ENCODE measurements at regions not wholly inside any gene's neighbourhood (a gene's known extent, or its start where the extent isn't known, plus 50 kb on each side); places are given as distances from the start of the nearest gene placed in this dataset.

GRCh38 chr1:30143517-30143916 is 579.9 kb downstream of the MATN1 start:
- no peaks in the 10 kb centered on the region for H3K9me2 ChIP-seq (ENCODE audit: insufficient read depth)
- no peak overlapping the region for H3K9ac ChIP-seq (ENCODE audit: low read length)
- ATAC-seq (no peak), DNase-seq (ENCODE audit: low read depth, low spot score) (no peak)
- no peak for TF ChIP-seq CTCF (IDR thresholded peaks at IDR 0.05 in 2 of 3, conservative IDR thresholded peaks at IDR 0.05 in 1 of 3; ENCODE audit: borderline replicate concordance in 1 of 3, insufficient read depth in 1 of 3, low read depth in 2 of 3, low read length in 2 of 3)
- TF ChIP-seq POLR2AphosphoS5 (IDR thresholded peaks at IDR 0.05; ENCODE audit: low read depth, low read length), result no peak
- TF ChIP-seq RAD21 (IDR thresholded peaks at IDR 0.05; ENCODE audit: low read depth), result no peak
- no peak for TF ChIP-seq ATF3 (IDR thresholded peaks at IDR 0.05)
- no peak for TF ChIP-seq POLR2A (IDR thresholded peaks at IDR 0.05; ENCODE audit: borderline replicate concordance, extremely low read depth, insufficient read depth, insufficient read length)
- TF ChIP-seq EZH2phosphoT487 (IDR thresholded peaks at IDR 0.05; ENCODE audit: borderline replicate concordance), result no peak
- no peak for TF ChIP-seq FOSL1 (IDR thresholded peaks at IDR 0.05; ENCODE audit: low read depth)
- TF ChIP-seq CBX3 (IDR thresholded peaks at IDR 0.05; ENCODE audit: low read depth), result no peak
- no peak for TF ChIP-seq YY1 (IDR thresholded peaks at IDR 0.05; ENCODE audit: extremely low read depth, insufficient replicate concordance, low read depth, low read length)
- no peak for TF ChIP-seq ZNF274 (IDR thresholded peaks at IDR 0.05; ENCODE audit: low read depth, low read length)
- no peak for TF ChIP-seq CEBPB (IDR thresholded peaks at IDR 0.05; ENCODE audit: low read depth)
- no peak for TF ChIP-seq SRF (IDR thresholded peaks at IDR 0.05; ENCODE audit: low read depth)
- no peak for TF ChIP-seq TCF7L2 (IDR thresholded peaks at IDR 0.05; ENCODE audit: borderline replicate concordance, extremely low read depth, insufficient read depth, insufficient read length)
- TF ChIP-seq MAX (IDR thresholded peaks at IDR 0.05), result no peak
- no peak for TF ChIP-seq REST (IDR thresholded peaks at IDR 0.05; ENCODE audit: low read depth)
- TF ChIP-seq SIN3A (IDR thresholded peaks at IDR 0.05; ENCODE audit: low read depth), result no peak
- TF ChIP-seq ZFX (IDR thresholded peaks at IDR 0.05), result no peak
- no peak for TF ChIP-seq JUND (IDR thresholded peaks at IDR 0.05)
- TF ChIP-seq EGR1 (IDR thresholded peaks at IDR 0.05; ENCODE audit: low read depth), result no peak
- peaks cover 28% of the 10 kb centered on the region for H3K27me3 ChIP-seq (ENCODE audit: insufficient read depth, low read length)
- H2AFZ ChIP-seq (ENCODE audit: low read depth, low read length, poor library complexity, severe bottlenecking), result no peak overlapping the region
- no TSS peak for BruUV-seq (replicated peaks)
- intact Hi-C loops (cut with micrococcal nuclease), result no loop called here
- no peaks in the 10 kb centered on the region for H3K9me3 ChIP-seq (ENCODE audit: control insufficient read depth in 1 of 2, insufficient read depth in 1 of 2, low read depth in 1 of 2, low read length in 2 of 2)
- no peak overlapping the region for H3K27ac ChIP-seq (ENCODE audit: low read depth, low read length)
- H3K79me2 ChIP-seq (ENCODE audit: insufficient read depth, low read length), result no peaks in the 10 kb centered on the region
- no peaks in the 10 kb centered on the region for H3K4me1 ChIP-seq (ENCODE audit: control insufficient read depth in 1 of 2, insufficient read depth in 2 of 2, low read length in 2 of 2)
- H3K4me3 ChIP-seq (replicated peaks in 1 of 2; ENCODE audit: low read depth in 1 of 2, low read length in 2 of 2), result no peak overlapping the region
- POLR2A ChIA-PET, result no interaction called here
- H3K36me3 ChIP-seq (ENCODE audit: control insufficient read depth in 1 of 2, insufficient read depth in 2 of 2, low read length in 2 of 2), result no peaks in the 10 kb centered on the region
- H3K4me2 ChIP-seq (ENCODE audit: low read length), result no peak overlapping the region
- no peaks in the 10 kb centered on the region for H4K20me1 ChIP-seq (ENCODE audit: insufficient read depth)
- CTCF ChIA-PET, result no interaction called here
- RAD21 ChIA-PET (ENCODE audit: low non-redundant PET in 1 of 2, low total read pairs in 2 of 2, uncharacterized antibody in 2 of 2, unreplicated experiment in 2 of 2), result no interaction called here

Measured in HCT116 (cell line).